Stomach (tissue), 4 donors: ENCODE measurements at regions not wholly inside any gene's neighbourhood (a gene's known extent, or its start where the extent isn't known, plus 50 kb on each side); places are given as distances from the start of the nearest gene placed in this dataset.

ENCODE experiments used
- CTCF ChIP-seq, 7 experiments: fragments of 450-650 bp in 4 of 7; fragments of 200-600 bp in 3 of 7; sonication (generic) in 3 of 7; IDR thresholded peaks; one replicate each; pipeline ENCODE4 v1.5.1; 2016 to 2019; ENCODE audit warnings: antibody characterized with exemption in 7 of 7, control low read depth in 2 of 7, mild to moderate bottlenecking in 1 of 7
- POLR2A ChIP-seq, 4 donors: fragments of 450-650 bp; IDR thresholded peaks; one replicate each; pipeline ENCODE4 v1.6.1; 2016; ENCODE audit warnings: antibody characterized with exemption in 4 of 4, control low read depth in 2 of 4, mild to moderate bottlenecking in 1 of 4, moderate library complexity in 1 of 4

GRCh38 chr1:195704028-195704427 lies 904.2 kb downstream of the KCNT2 start:
- TF ChIP-seq POLR2A (IDR thresholded peaks at IDR 0.05) (no peak), CTCF (IDR thresholded peaks at IDR 0.05) (no peak)
